ENCODE measurements at regions not wholly inside any gene's neighbourhood (a gene's known extent, or its start where the extent isn't known, plus 50 kb on each side); places are given as distances from the start of the nearest gene placed in this dataset.

- no peaks in the 10 kb centered on the region for H4K20me1 ChIP-seq (replicated peaks in 1 of 2; ENCODE audit: control insufficient read depth in 1 of 2, insufficient read depth in 2 of 2, low read length in 2 of 2)
- H3K4me3 ChIP-seq (ENCODE audit: extremely low read depth in 1 of 4, insufficient read depth in 2 of 4, low read depth in 3 of 4, low read length in 4 of 4), result no peak overlapping the region
- no peak overlapping the region for H4K8ac ChIP-seq (ENCODE audit: extremely low read depth, insufficient read depth, low read length)
- peaks cover 0 to 3% (median 0%) of the 10 kb centered on the region in 4 experiments; a peak in 1 of 7 replicates for H3K4me1 ChIP-seq (replicated peaks in 1 of 4; ENCODE audit: control insufficient read depth in 3 of 4, insufficient read depth in 4 of 4, low read length in 3 of 4)
- no peaks in the 10 kb centered on the region for H3K79me2 ChIP-seq (ENCODE audit: control insufficient read depth in 1 of 2, insufficient read depth in 2 of 2, low read length in 2 of 2)
- no peak overlapping the region for H4K91ac ChIP-seq (replicated peaks; ENCODE audit: insufficient read length, low read length)
- TF ChIP-seq ASH2L (IDR thresholded peaks at IDR 0.05; ENCODE audit: low read length), result no peak
- TF ChIP-seq MAX (IDR thresholded peaks at IDR 0.05), result no peak
- no peak for TF ChIP-seq BRCA1 (IDR thresholded peaks at IDR 0.05; ENCODE audit: low read depth, low read length)
- no peak for TF ChIP-seq SP2 (IDR thresholded peaks at IDR 0.05; ENCODE audit: low read length)
- no peak for TF ChIP-seq SP4 (IDR thresholded peaks at IDR 0.05; ENCODE audit: low read length)
- no peak for TF ChIP-seq EGR1 (IDR thresholded peaks at IDR 0.05; ENCODE audit: borderline replicate concordance, low read depth, low read length)
- no peak for TF ChIP-seq BACH1 (IDR thresholded peaks at IDR 0.05; ENCODE audit: low read length)
- no peak for TF ChIP-seq JUND (IDR thresholded peaks at IDR 0.05; ENCODE audit: low read length)
- TF ChIP-seq FOSL1 (IDR thresholded peaks at IDR 0.05; ENCODE audit: insufficient read depth, low read depth, low read length), result no peak
- TF ChIP-seq, protein P1, sequence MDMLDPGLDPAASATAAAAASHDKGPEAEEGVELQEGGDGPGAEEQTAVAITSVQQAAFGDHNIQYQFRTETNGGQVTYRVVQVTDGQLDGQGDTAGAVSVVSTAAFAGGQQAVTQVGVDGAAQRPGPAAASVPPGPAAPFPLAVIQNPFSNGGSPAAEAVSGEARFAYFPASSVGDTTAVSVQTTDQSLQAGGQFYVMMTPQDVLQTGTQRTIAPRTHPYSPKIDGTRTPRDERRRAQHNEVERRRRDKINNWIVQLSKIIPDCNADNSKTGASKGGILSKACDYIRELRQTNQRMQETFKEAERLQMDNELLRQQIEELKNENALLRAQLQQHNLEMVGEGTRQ (IDR thresholded peaks at IDR 0.05; ENCODE audit: low read length), result no peak
- H3K23me2 ChIP-seq (ENCODE audit: low read depth, low read length), result no peaks in the 10 kb centered on the region
- ChIA-PET POLR2A (ENCODE audit: partially characterized antibody) (no interaction called here), CTCF (ENCODE audit: partially characterized antibody) (no interaction called here)
- H2BK5ac ChIP-seq (ENCODE audit: low read depth, low read length), result no peak overlapping the region
- no peaks in the 10 kb centered on the region for H3K9me3 ChIP-seq (ENCODE audit: insufficient read depth in 2 of 2, low read depth in 1 of 2, low read length in 1 of 2)
- no peak overlapping the region for H3K18ac ChIP-seq (ENCODE audit: extremely low read depth, low read length)
- H3K27ac ChIP-seq (ENCODE audit: low read depth, low read length), result no peak overlapping the region
- H3K27me3 ChIP-seq (replicated peaks in 1 of 4; ENCODE audit: control insufficient read depth in 3 of 4, extremely low read depth in 1 of 4, insufficient read depth in 3 of 4, low read length in 3 of 4), result no peaks in the 10 kb centered on the region
- no peaks in the 10 kb centered on the region for H3K79me1 ChIP-seq (ENCODE audit: low read depth, low read length)
- H3K4ac ChIP-seq (replicated peaks; ENCODE audit: insufficient read length, low read depth, low read length), result no peak overlapping the region
- DNase-seq (ENCODE audit: low read depth in 1 of 2, low spot score in 2 of 2) (no peak), FAIRE-seq (no peak)
- WGBS, 2 experiments (ENCODE audit: extremely low coverage in 1 of 2, insufficient coverage in 1 of 2, insufficient read length in 1 of 2, insufficient replicate concordance in 2 of 2, low coverage in 1 of 2, low lambda C conversion rate in 2 of 2, missing lambda C conversion rate in 1 of 2), result 84% methylated on average over 3 of the region's 3 CpGs; no CpG with 5 or more reads in 1 of the 2 experiments
- no peak overlapping the region for H2AK5ac ChIP-seq (ENCODE audit: low read depth, low read length)
- H2AFZ ChIP-seq (ENCODE audit: low read length), result no peak overlapping the region
- H2BK120ac ChIP-seq (replicated peaks; ENCODE audit: low read depth, low read length), result no peak overlapping the region
- H3K56ac ChIP-seq (replicated peaks; ENCODE audit: insufficient read length, low read depth, low read length), result no peak overlapping the region
- no peak overlapping the region for H3K23ac ChIP-seq (ENCODE audit: insufficient read length)
- no peak overlapping the region for H2BK12ac ChIP-seq (ENCODE audit: low read depth, low read length)
- H2BK20ac ChIP-seq (ENCODE audit: low read length), result no peak overlapping the region
- no peak overlapping the region for H2BK15ac ChIP-seq (ENCODE audit: low read length)
- no peak overlapping the region for H3K4me2 ChIP-seq (ENCODE audit: insufficient read depth in 1 of 2, low read depth in 2 of 2, low read length in 2 of 2)
- H3K14ac ChIP-seq (ENCODE audit: insufficient read length), result no peak overlapping the region
- H3K36me3 ChIP-seq (ENCODE audit: control insufficient read depth in 2 of 4, insufficient read depth in 4 of 4, low read length in 3 of 4), result no peaks in the 10 kb centered on the region
- no peak overlapping the region for H4K5ac ChIP-seq (ENCODE audit: insufficient read length, low read depth, low read length)
- H3K9ac ChIP-seq (replicated peaks in 1 of 4; ENCODE audit: extremely low read depth in 1 of 4, low read depth in 3 of 4, low read length in 3 of 4), result no peak overlapping the region
Observed at GRCh38 chr17:54781389-54781788, 119.3 kb upstream of the TOM1L1 start.
